ENCODE measurements at regions not wholly inside any gene's neighbourhood (a gene's known extent, or its start where the extent isn't known, plus 50 kb on each side); places are given as distances from the start of the nearest gene placed in this dataset.

DNA sequence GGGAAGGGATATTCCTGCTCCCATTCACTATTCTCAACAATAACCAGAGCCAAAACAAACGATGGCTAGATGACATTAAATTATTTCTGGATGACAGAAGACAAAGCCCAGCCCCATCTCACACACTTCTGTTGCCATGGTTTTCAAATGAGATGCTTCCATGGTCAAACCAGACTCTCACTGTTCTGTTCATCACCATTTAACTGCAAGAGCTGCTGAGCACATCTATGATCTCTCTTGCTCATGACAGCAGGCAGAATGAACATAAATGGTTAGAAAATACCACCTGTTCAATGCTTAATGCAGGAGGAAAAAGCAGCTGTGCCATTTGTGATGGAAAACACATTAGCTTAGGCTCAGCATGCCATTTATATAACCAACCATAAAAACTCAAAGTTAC lies 758.6 kb upstream of the ZWINT start:
- POLR2A ChIA-PET: no interaction called here
- Histone ChIP-seq H3K9me2 (no peaks in the 10 kb centered on the region), H3K27ac (ENCODE audit: low read depth in 2 of 2, low read length in 1 of 2) (no peak overlapping the region), H4K20me1 (ENCODE audit: insufficient read depth) (no peaks in the 10 kb centered on the region), H3F3A (replicated peaks; ENCODE audit: insufficient read depth) (no peaks in the 10 kb centered on the region), H3K9me3 (no peaks in the 10 kb centered on the region), H3K4me1 (ENCODE audit: control insufficient read depth in 1 of 2, insufficient read depth in 2 of 2, low read depth in 1 of 2, low read length in 1 of 2) (no peaks in the 10 kb centered on the region), H3K79me2 (ENCODE audit: insufficient read depth) (no peaks in the 10 kb centered on the region), H3K9ac (no peak overlapping the region), H3K4me3 (ENCODE audit: low read depth in 2 of 2, low read length in 1 of 2) (no peak overlapping the region), H2AFZ (ENCODE audit: low read depth) (no peak overlapping the region), H3K27me3 (ENCODE audit: insufficient read depth) (no peaks in the 10 kb centered on the region), H3K4me2 (no peak overlapping the region), H3K36me3 (replicated peaks in 1 of 2; ENCODE audit: control insufficient read depth in 1 of 2, insufficient read depth in 2 of 2, low read length in 1 of 2) (no peaks in the 10 kb centered on the region)
- CTCF ChIA-PET: no interaction called here
- WGBS (ENCODE audit: low lambda C conversion rate): 0% methylated on average over 1 of the region's 1 CpG
- TF ChIP-seq SMC3 (IDR thresholded peaks at IDR 0.05; ENCODE audit: low read depth, low read length): no peak
- no peak for TF ChIP-seq USF1 (IDR thresholded peaks at IDR 0.05; ENCODE audit: borderline replicate concordance, low read depth)
- TF ChIP-seq, protein P1, sequence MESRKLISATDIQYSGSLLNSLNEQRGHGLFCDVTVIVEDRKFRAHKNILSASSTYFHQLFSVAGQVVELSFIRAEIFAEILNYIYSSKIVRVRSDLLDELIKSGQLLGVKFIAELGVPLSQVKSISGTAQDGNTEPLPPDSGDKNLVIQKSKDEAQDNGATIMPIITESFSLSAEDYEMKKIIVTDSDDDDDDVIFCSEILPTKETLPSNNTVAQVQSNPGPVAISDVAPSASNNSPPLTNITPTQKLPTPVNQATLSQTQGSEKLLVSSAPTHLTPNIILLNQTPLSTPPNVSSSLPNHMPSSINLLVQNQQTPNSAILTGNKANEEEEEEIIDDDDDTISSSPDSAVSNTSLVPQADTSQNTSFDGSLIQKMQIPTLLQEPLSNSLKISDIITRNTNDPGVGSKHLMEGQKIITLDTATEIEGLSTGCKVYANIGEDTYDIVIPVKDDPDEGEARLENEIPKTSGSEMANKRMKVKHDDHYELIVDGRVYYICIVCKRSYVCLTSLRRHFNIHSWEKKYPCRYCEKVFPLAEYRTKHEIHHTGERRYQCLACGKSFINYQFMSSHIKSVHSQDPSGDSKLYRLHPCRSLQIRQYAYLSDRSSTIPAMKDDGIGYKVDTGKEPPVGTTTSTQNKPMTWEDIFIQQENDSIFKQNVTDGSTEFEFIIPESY (IDR thresholded peaks at IDR 0.05; ENCODE audit: borderline replicate concordance, low read depth): no peak
- TF ChIP-seq FOXJ3 (CRISPR knock-in tag; IDR thresholded peaks at IDR 0.05): no peak
- TF ChIP-seq FOSL2 (IDR thresholded peaks at IDR 0.05; ENCODE audit: borderline replicate concordance, low read depth): no peak
- no peak for TF ChIP-seq RFX5 (IDR thresholded peaks at IDR 0.05; ENCODE audit: low read length)
- TF ChIP-seq, protein P2, sequence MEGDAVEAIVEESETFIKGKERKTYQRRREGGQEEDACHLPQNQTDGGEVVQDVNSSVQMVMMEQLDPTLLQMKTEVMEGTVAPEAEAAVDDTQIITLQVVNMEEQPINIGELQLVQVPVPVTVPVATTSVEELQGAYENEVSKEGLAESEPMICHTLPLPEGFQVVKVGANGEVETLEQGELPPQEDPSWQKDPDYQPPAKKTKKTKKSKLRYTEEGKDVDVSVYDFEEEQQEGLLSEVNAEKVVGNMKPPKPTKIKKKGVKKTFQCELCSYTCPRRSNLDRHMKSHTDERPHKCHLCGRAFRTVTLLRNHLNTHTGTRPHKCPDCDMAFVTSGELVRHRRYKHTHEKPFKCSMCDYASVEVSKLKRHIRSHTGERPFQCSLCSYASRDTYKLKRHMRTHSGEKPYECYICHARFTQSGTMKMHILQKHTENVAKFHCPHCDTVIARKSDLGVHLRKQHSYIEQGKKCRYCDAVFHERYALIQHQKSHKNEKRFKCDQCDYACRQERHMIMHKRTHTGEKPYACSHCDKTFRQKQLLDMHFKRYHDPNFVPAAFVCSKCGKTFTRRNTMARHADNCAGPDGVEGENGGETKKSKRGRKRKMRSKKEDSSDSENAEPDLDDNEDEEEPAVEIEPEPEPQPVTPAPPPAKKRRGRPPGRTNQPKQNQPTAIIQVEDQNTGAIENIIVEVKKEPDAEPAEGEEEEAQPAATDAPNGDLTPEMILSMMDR (IDR thresholded peaks at IDR 0.05): no peak
- TF ChIP-seq IRF3 (IDR thresholded peaks at IDR 0.05; ENCODE audit: low read depth, low read length): no peak
- DNase-seq: no peak

GRCh38 chr10:57113545-57113944 lies 752.5 kb upstream of the ZWINT start:
- Histone ChIP-seq H3K9ac (no peak overlapping the region), H3K4me3 (ENCODE audit: low read depth in 2 of 2, low read length in 1 of 2) (no peak overlapping the region), H2AFZ (ENCODE audit: low read depth) (no peak overlapping the region), H3K27me3 (ENCODE audit: insufficient read depth) (no peaks in the 10 kb centered on the region), H3K9me2 (no peaks in the 10 kb centered on the region; the same call in 1 of the 2 replicates), H3F3A (replicated peaks; ENCODE audit: insufficient read depth) (no peaks in the 10 kb centered on the region), H3K9me3 (no peaks in the 10 kb centered on the region; the same call in 1 of the 2 replicates), H3K79me2 (ENCODE audit: insufficient read depth) (no peaks in the 10 kb centered on the region), H3K4me2 (no peak overlapping the region), H4K20me1 (ENCODE audit: insufficient read depth) (no peaks in the 10 kb centered on the region), H3K27ac (ENCODE audit: low read depth in 2 of 2, low read length in 1 of 2) (no peak overlapping the region), H3K4me1 (ENCODE audit: control insufficient read depth in 1 of 2, insufficient read depth in 2 of 2, low read depth in 1 of 2, low read length in 1 of 2) (no peaks in the 10 kb centered on the region), H3K36me3 (replicated peaks in 1 of 2; ENCODE audit: control insufficient read depth in 1 of 2, insufficient read depth in 2 of 2, low read length in 1 of 2) (no peaks in the 10 kb centered on the region)
- whole genome bisulfite sequencing (ENCODE audit: low lambda C conversion rate): 24% methylated on average over 2 of the region's 2 CpGs
- no peak for DNase-seq
- TF ChIP-seq NRF1 (IDR thresholded peaks at IDR 0.05; ENCODE audit: low read depth, low read length) (no peak), GATA2 (CRISPR knock-in tag; IDR thresholded peaks at IDR 0.05) (no peak), FOXM1 (IDR thresholded peaks at IDR 0.05; ENCODE audit: low read depth) (no peak), MXI1 (IDR thresholded peaks at IDR 0.05; ENCODE audit: low read depth, low read length) (no peak), RAD21 (IDR thresholded peaks at IDR 0.05; ENCODE audit: low read length) (no peak), RFX5 (IDR thresholded peaks at IDR 0.05; ENCODE audit: low read length) (no peak), YY1 (IDR thresholded peaks at IDR 0.05; ENCODE audit: low read depth) (no peak), CHD2 (IDR thresholded peaks at IDR 0.05; ENCODE audit: low read length, partially characterized antibody) (no peak), MEF2A (IDR thresholded peaks at IDR 0.05; ENCODE audit: borderline replicate concordance, low read depth) (no peak), JUND (IDR thresholded peaks at IDR 0.05) (no peak), TEAD4 (IDR thresholded peaks at IDR 0.05; ENCODE audit: borderline replicate concordance, insufficient read depth) (no peak), TAF1 (IDR thresholded peaks at IDR 0.05; ENCODE audit: borderline replicate concordance, low read depth, low read length) (no peak), USF1 (IDR thresholded peaks at IDR 0.05; ENCODE audit: borderline replicate concordance, low read depth) (no peak), GABPA (IDR thresholded peaks at IDR 0.05; ENCODE audit: low read depth) (no peak), RXRA (IDR thresholded peaks at IDR 0.05; ENCODE audit: borderline replicate concordance, low read depth) (no peak), NFIC (IDR thresholded peaks at IDR 0.05; ENCODE audit: borderline replicate concordance) (no peak)
- TF ChIP-seq, protein P3, sequence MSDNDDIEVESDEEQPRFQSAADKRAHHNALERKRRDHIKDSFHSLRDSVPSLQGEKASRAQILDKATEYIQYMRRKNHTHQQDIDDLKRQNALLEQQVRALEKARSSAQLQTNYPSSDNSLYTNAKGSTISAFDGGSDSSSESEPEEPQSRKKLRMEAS (IDR thresholded peaks at IDR 0.05; ENCODE audit: low read depth): no peak
- ChIA-PET POLR2A (no interaction called here), CTCF (no interaction called here)
